ENCODE measurements at regions not wholly inside any gene's neighbourhood (a gene's known extent, or its start where the extent isn't known, plus 50 kb on each side); places are given as distances from the start of the nearest gene placed in this dataset.

- intact Hi-C loops (cut with DNase I; ENCODE audit: low total_unique reads): no loop called here
These were observed 511.2 kb downstream of the TSN start for GRCh38 chr2:122266636-122267035.

GRCh38 chr2:122267947-122268346, 512.5 kb downstream of the TSN start:
- H3K4me3 ChIP-seq: no peak overlapping the region
- no peaks in the 10 kb centered on the region for H3K27me3 ChIP-seq
- no peaks in the 10 kb centered on the region for H3K36me3 ChIP-seq
- no peaks in the 10 kb centered on the region for H3K4me1 ChIP-seq
- H3K27ac ChIP-seq: no peak overlapping the region
- TF ChIP-seq, protein P1, sequence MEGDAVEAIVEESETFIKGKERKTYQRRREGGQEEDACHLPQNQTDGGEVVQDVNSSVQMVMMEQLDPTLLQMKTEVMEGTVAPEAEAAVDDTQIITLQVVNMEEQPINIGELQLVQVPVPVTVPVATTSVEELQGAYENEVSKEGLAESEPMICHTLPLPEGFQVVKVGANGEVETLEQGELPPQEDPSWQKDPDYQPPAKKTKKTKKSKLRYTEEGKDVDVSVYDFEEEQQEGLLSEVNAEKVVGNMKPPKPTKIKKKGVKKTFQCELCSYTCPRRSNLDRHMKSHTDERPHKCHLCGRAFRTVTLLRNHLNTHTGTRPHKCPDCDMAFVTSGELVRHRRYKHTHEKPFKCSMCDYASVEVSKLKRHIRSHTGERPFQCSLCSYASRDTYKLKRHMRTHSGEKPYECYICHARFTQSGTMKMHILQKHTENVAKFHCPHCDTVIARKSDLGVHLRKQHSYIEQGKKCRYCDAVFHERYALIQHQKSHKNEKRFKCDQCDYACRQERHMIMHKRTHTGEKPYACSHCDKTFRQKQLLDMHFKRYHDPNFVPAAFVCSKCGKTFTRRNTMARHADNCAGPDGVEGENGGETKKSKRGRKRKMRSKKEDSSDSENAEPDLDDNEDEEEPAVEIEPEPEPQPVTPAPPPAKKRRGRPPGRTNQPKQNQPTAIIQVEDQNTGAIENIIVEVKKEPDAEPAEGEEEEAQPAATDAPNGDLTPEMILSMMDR (IDR thresholded peaks at IDR 0.05): no peak
- H3K9me3 ChIP-seq: no peaks in the 10 kb centered on the region
- intact Hi-C loops (cut with DNase I; ENCODE audit: low total_unique reads): no loop called here
- no peak for DNase-seq

More at GRCh38 chr2:122266636-122267035, 511.2 kb downstream of the TSN start:
- Histone ChIP-seq H3K9me3 (no peaks in the 10 kb centered on the region), H3K4me1 (no peaks in the 10 kb centered on the region), H3K27me3 (no peaks in the 10 kb centered on the region), H3K36me3 (no peaks in the 10 kb centered on the region), H3K27ac (no peak overlapping the region), H3K4me3 (no peak overlapping the region)
- DNase-seq: no peak
- TF ChIP-seq, protein P1 (IDR thresholded peaks at IDR 0.05): no peak

- H3K9me3 ChIP-seq: no peaks in the 10 kb centered on the region
- DNase-seq: no peak
- H3K27ac ChIP-seq: no peak overlapping the region
- no peaks in the 10 kb centered on the region for H3K36me3 ChIP-seq
- H3K27me3 ChIP-seq: no peaks in the 10 kb centered on the region
- intact Hi-C loops (cut with DNase I; ENCODE audit: low total_unique reads): no loop called here
- no peak overlapping the region for H3K4me3 ChIP-seq
- no peaks in the 10 kb centered on the region for H3K4me1 ChIP-seq
- TF ChIP-seq, protein P1 (IDR thresholded peaks at IDR 0.05): no peak
These were observed 518.5 kb downstream of the TSN start for GRCh38 chr2:122273785-122274419.

DNA sequence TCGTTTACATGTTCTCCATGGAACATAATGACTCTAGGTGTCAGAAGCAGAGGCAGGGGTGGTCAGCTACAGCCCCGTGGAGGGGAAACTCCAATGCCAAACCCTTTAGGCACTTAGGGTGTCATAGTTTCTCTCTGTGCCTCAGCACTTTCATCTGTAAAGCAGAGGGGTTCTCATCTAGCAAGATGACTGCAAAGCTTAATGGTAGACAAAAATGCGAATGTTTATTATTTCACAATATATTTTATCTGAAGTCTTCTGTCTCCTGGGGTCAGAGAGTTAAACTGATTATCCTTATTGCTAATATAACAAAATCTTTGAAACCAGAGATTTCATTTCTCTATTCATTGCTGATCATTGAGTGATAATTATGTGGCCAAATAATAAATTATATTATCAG, 522.5 kb downstream of the TSN start:
- H3K4me1 ChIP-seq: no peaks in the 10 kb centered on the region
- H3K27ac ChIP-seq: no peak overlapping the region
- no peak overlapping the region for H3K4me3 ChIP-seq
- intact Hi-C loops (cut with DNase I; ENCODE audit: low total_unique reads): no loop called here
- H3K9me3 ChIP-seq: no peaks in the 10 kb centered on the region
- no peak for DNase-seq
- TF ChIP-seq, protein P1 (IDR thresholded peaks at IDR 0.05): no peak
- no peaks in the 10 kb centered on the region for H3K27me3 ChIP-seq
- H3K36me3 ChIP-seq: no peaks in the 10 kb centered on the region

- Histone ChIP-seq H3K27ac (no peak overlapping the region), H3K27me3 (no peaks in the 10 kb centered on the region), H3K4me3 (no peak overlapping the region), H3K36me3 (no peaks in the 10 kb centered on the region), H3K4me1 (no peaks in the 10 kb centered on the region), H3K9me3 (no peaks in the 10 kb centered on the region)
- no peak for DNase-seq
- intact Hi-C loops (cut with DNase I; ENCODE audit: low total_unique reads): no loop called here
- TF ChIP-seq, protein P1 (IDR thresholded peaks at IDR 0.05): no peak
These were observed 545.3 kb downstream of the TSN start for GRCh38 chr2:122300758-122301157.

DNA sequence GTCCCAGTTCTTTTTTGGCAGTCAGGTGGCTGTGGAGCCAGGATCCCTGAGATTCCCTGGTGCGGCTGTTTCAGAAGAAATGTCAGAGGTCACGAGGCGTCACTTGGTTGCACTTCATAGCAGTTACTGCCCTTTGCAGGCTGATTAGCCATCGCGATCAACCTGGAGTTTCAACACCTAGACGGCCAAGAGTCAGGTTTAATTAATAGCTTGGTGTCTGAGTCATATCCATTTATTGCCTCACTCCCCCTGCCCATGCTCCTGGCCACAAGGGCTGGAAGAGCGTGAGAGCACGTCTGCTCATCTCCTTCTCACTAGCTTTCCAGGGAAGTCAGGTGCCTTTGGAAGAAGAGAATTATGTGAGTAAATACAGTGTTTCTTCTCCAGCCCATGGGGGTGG, 552.3 kb downstream of the TSN start:
- H3K4me3 ChIP-seq: no peak overlapping the region
- no peak overlapping the region for H3K27ac ChIP-seq
- no peaks in the 10 kb centered on the region for H3K27me3 ChIP-seq
- no peaks in the 10 kb centered on the region for H3K4me1 ChIP-seq
- TF ChIP-seq, protein P1 (IDR thresholded peaks at IDR 0.05): no peak
- DNase-seq: no peak
- no peaks in the 10 kb centered on the region for H3K9me3 ChIP-seq
- intact Hi-C loops (cut with DNase I; ENCODE audit: low total_unique reads): no loop called here
- H3K36me3 ChIP-seq: no peaks in the 10 kb centered on the region
